HG03280 (cell line): ENCODE measurements at regions not wholly inside any gene's neighbourhood (a gene's known extent, or its start where the extent isn't known, plus 50 kb on each side); places are given as distances from the start of the nearest gene placed in this dataset.
"Not testable (repeated sequence)": the region's sequence is repeated elsewhere in the genome, so short reads cannot be mapped to it uniquely, and the experiment has no call there.

ENCODE experiments used
- ATAC-seq: cut with Tn5 transposase; IDR thresholded peaks from one replicate; pipeline ENCODE4 v1.9.1; 2021; ENCODE audit warnings: mild to moderate bottlenecking, moderate library complexity; ENCODE audit not compliant: unreplicated experiment

DNA sequence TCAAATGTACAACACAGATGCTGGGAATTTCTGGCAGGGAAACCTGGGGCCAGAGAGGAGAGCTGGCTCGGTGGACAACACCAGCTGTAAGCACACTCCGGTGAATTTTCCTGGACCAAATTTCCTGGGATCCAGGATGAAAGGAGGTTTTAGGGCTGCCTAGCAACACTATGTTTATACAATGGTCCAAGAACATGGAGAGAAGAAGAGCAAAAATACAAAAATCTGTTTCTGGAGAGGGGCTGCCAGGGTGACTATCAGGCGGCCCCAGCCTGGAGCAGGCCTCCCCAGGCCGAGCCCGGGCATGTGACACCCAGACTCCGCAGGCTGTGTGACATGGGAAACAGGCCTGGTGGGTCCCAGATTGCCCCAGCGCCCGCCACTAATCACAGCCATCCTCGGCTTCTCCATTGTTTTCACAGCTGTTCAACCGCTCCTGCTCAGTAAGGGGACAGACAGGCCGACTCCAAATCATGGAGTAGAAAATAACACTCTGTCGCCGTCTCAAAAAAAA, 336.0 kb upstream of the NFIA start:
- no peak for ATAC-seq

DNA sequence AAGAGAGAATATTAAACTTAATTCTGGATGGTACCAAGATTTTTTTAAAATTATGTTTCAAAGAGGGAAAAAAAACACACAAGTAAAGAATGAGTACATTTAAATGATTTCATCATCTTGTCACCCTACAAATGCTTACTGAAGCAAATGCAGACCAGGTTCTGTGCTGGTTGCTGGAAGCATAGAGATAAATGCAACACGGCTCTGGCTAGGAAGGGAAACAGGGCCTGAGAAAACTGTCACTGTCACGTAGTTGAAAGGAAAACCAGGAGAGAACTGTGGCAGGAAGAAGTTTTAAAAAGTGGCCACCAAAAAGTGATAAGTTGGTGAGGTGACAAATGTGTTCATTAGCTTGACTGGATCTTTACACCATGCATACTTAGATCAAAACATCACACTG, 336.9 kb upstream of the NFIA start:
- ATAC-seq: no peak

DNA sequence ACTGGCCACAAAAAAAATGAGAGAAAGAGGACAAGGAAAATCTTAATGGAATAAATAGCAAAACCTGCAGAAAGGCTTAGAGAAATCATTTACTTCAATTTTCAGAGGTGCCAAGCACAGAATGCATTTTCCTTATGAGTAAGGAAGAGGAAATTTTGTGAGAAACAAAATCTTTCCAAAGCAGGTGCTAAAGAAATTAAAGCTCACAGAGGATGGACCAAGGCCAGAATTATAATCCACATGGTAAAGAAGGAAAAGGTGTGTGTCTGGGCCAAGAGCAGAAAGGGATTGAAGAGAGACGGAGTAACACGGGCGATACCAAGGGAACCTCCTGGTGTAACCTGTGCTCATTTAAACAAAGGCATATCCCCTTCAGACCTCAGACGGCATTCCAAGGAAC, 340.0 kb upstream of the NFIA start:
- no peak for ATAC-seq

DNA sequence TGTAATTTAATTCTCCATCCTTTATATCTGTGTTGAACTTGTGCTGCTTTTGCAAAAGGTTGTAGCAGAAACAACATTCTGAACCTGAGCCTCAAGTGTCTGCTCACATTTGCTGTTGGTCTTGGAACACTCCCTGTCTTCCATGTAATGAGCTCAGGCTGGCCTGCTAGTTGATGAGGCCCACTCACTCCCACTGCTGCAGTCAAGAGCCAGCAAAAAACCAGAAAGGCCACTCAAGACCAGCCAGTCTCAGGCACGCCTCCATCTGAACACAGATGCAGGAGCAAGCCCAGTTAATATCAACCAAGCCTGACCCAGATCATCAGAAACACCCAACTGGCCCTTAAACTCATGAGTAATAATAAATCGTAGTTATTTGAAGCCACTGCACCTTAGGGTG, 342.2 kb upstream of the NFIA start:
- ATAC-seq: no peak

DNA sequence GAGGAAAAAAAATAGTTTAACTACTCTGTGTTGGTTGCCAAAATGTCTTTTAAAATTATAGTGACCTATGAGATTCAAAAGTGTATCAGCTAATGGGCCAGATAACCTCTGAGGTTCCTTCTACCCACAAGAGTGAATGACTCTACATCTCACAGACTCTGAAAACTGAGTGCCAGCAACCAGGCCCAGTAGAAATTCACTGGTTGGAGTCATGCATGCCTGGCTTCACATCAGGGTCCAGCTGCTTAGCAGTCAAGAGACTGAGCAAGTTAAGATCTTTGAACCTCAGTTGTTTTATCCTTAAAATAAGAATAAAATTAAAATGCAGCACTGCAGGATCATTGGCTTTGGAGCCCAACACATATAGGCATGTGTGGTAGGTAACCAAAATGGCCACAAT, 342.6 kb upstream of the NFIA start:
- ATAC-seq: no peak

DNA sequence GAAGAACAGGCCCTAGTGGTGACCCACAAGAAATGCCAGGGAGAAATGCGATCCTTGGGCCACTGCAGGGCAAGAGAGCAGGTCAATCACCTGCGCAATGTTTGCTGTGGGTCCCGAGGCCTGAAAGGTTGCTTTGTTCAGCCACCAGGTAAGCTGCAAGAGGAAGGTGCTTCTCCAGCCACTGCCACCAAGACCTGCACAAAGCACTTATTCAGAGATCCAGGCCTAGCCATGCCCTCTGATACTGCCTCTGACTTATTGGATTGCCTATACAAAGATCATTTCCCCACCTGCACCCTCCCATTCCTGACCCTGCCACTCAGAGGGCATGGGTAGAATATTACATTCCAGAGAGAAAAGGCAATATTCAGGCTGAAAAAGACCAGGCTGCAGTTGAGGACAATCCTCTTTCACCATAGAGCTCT, 349.4 kb upstream of the NFIA start:
- no peak for ATAC-seq

DNA sequence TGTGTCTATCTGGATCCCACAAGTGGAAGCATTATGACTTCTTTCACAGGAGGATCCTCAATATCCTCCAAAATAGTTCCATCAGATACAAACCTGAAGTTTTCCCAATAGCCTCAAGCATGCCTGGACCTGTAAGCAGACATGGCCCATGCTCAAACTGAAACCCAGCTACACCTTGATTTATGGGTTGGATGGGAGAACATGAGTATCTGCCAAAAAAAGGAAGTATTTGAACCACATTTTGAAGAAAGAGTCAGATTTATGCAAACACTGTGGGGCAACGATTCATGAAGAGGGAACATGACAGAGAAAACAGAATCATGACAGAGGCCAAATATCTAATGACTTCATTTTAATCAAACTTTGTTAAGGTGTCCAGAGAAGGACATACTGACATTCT, 351.0 kb upstream of the NFIA start:
- no peak for ATAC-seq

DNA sequence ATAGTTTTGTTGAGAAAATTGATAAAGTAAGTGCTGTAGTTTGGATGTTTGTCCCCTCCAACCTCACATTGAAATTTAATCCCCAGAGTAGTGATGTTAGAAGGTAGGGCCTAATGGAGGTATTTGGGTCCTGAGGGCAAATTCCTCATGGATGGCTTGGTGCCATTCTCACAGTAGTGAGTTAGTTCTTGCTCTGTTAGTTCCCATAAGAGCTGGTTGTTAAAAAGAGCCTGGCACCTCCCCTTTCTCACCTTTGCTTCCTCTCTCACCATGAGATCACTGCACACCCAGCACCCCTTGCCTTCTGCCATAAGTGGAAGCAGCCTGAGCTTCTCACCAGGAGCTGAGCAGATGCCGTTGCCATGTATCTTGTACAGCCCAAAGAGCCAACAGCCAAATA, 354.8 kb upstream of the NFIA start:
- ATAC-seq: no peak

DNA sequence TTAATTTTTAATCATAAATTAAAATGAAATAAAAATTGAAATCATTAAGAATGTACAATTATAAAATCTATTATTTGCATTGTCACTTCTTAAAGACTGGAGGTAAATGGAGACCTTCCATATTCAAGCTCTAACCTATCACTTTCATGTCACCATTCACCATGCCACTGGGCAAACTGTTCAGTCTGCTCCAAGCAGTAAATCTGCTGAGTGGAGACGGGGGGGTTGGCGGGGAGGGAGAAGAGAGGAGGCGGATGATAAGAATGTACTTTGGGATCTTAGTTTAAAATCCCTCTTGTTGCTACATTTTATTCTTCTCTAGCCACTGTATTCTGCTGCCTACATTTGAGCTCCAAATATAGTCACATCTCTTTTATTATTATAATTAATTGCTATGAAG, 365.9 kb upstream of the NFIA start:
- ATAC-seq: no peak

DNA sequence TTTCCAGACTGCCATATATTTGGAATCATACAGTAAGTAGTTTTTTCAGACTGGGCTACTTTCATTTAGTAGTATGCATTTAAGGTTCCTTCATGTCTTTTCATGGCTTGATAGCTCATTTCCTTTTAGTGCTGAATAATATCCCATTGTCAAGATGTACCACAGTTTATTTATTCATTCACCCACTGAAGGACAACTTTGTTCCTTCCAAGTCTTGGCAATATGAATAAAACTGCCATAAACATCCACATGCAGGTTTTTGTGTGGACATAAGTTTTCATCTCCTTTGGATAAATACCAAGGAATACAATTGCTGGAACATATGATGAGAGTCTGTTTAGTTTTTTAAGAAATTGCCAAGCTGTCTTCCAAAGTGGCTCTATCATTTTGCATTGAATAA, 366.4 kb upstream of the NFIA start:
- ATAC-seq: no peak

DNA sequence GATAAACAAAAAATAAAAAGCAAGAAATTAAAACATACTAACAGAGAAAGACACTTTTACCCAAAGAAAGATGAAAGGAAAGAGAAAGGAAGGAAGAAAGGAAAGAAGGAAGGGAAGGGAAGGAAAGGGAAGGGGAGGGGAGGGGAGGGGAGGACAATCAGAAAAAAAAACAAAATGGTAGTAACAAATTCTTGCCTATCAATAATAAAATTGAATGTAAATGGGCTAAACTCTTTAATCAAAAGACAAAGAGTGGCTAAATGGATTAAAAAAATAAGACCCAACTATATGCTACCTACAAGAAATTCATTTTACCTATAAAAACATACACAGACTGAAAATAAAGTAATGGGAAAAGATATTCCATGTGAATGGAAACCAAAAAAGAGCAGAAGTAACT, 372.9 kb upstream of the NFIA start:
- no peak for ATAC-seq

DNA sequence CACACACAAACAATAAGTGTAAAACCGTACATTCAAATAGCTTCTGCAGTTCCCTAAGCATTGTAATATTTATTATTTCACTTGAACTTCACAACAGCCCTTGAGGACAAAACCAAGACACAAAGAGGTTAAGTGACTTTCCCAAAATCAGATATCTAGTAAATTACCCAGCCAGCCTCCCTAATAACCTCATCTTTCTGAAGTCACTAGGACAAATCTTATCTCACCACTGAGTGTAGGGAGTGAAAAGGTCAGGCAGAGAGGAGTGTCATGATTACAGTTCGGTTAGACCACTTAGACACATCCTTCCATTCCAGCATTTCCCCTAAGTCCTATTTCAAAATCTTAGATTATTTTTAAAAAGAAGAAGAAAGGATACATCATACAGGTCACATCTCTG, 377.3 kb upstream of the NFIA start:
- ATAC-seq: no peak

DNA sequence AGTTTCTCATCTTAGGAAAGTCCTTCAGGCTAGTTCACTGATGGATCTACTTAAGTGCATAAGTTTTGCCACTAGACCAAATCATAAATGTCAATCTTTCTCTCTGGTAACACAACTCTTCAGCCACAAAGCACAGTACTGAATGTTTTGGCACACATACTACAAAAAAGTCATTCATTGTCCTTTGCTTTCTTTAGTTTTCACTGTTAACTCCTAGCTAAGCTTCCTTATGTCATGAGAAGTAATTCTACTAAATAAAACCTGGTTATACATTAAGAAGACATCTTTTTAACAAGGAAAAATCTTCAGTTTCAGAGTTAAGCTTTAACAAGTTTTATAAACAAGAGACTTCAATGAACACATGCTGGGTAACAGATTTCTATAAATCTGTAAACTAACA, 379.2 kb upstream of the NFIA start:
- no peak for ATAC-seq

DNA sequence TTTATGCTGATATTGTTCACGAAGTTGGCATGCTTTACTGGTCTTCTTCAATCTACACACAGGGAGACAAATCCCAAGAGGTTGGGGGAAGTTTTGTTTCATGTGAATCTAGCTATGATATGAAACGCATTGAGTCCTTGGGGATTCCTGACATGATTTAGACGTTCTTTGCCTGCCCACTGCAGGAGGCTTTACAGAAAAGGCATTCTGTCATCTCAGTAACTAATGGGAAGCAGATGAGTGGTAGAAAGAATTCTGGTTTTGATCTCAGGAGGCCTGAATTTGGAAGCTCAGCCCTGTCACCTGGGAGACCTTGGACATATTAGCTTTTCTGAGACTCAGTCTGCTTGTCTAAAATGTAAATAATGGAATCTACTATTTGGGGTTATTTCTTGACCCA, 383.0 kb upstream of the NFIA start:
- ATAC-seq: no peak

DNA sequence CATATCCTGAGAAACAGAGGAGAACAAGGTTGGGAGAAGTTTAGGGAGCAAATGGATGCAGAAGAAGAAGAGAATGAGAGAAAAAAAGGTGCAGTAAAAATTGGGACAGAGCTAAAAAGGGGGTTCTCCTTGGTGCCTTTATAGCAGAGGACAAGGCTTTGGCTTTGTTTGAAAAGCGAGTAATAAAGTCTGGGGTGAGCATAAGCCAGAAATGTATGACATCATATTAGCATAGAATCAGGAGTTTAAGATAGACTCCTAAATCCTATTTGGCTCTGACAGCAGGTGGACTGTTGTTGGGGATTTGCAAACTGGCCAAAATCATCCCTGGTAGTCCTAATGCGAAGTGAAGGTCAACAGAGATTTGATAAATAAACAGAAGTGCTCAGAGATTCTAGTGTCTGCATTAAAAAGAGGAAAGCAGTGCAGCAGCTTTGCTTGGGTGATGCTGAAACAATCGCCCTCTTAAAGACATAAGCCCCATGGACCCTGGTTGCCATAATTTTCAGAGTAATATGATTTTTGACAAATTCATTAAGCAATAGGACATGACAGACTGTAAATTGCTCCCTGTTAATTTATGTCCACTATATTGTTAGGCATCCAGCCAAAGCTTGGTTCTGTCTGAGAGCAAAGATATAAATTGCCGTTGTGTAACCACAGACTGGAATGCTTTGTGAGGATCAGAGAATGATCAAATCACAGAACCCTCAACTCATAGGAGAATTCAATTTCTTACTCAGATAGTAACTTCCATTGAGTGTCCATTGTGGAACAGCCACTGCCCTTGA, 385.0 kb upstream of the NFIA start:
- no peak for ATAC-seq

DNA sequence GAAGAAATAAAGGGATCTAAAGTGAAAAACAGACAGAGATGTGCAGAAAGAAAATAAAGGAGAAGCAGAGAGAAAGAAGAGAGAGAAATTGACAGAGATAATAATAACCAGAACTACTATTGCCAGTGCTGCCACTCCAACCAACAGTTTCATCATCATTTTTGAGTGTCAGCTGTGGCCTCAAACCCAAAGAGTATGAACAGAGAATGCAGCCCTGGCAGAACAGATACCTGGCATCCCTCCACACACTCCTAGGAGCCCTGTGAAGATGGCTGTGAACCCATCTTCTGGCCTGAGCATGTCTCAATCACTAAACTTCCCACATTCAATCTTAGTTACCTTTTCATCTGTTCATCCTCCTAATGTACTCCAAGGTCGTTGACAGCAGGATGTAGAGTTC, 385.8 kb upstream of the NFIA start:
- no peak for ATAC-seq

DNA sequence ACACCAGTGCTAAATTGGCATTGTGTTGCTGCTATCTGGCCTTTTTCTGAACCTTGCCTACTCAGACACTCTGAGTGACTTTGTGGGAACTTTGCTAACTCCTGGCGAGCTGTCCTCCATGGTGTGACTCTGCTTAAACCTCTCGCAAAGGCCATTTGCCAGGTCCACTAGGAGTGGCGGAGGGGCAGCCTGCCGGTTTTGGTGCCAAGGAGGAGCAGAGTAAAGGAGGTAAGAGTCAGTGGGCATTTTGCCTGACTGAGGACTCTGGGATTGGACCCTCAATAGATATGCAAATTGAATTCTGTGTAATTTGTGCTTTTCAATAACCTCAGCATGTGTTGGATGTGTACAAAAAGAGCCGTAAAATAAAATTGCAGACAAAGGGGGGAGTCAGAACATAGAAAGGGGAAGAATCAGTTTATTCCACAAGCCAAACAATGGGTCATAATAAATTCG, 386.6 kb upstream of the NFIA start:
- no peak for ATAC-seq

DNA sequence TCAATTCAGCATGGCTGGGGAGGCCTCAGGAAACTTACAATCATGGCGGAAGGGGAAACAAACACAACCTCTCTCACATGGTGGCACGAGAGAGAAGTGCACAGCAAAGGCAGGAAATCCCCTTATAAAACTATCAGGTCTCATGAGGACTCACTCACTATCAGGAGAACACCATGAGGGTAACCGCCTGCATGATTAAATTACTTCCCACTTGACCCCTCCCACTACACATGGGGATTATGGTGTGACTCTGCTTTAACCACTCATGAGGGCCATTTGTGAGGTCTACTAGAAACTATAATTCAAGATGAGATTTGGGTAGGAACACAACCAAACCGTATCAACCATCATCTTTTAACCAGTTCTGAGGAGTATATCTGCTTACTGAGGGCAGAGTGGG, 387.4 kb upstream of the NFIA start:
- ATAC-seq: no peak

DNA sequence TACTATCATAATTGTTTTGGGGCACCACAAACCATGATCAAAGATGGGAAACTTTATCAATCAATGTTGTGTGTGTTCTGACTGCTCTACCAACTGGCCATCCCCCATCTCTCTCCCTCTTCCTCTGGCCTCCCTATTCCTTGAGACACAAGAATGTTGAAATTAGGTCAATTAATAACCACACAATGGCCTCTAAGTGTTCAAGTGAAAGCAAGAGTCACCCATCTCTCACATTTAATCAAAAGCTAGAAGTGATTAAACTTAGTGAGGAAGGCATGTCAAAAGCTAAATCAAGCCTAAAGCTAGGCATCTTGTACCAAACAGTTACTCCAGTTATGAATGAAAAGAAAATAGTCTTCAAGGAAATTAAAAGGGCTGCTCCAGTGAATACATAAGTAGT, 390.3 kb upstream of the NFIA start:
- no peak for ATAC-seq

DNA sequence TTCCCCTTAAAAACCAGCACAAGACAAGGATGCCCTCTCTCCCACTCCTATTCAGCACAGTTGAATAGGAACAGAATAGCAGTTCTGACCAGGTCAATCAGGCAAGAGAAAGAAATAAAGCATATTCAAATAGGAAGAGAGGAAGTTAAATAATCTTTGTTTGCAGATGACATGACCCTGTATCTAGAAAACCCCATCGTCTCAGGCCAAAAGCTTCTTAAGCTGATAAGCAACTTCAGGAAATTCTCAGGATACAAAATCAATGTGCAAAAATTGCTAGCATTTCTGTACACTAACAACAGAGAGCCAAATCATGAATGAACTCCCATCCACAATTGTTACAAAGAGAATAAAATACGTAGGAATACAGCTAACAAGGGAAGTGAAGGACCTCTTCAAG, 394.1 kb upstream of the NFIA start:
- ATAC-seq: not testable (repeated sequence)

DNA sequence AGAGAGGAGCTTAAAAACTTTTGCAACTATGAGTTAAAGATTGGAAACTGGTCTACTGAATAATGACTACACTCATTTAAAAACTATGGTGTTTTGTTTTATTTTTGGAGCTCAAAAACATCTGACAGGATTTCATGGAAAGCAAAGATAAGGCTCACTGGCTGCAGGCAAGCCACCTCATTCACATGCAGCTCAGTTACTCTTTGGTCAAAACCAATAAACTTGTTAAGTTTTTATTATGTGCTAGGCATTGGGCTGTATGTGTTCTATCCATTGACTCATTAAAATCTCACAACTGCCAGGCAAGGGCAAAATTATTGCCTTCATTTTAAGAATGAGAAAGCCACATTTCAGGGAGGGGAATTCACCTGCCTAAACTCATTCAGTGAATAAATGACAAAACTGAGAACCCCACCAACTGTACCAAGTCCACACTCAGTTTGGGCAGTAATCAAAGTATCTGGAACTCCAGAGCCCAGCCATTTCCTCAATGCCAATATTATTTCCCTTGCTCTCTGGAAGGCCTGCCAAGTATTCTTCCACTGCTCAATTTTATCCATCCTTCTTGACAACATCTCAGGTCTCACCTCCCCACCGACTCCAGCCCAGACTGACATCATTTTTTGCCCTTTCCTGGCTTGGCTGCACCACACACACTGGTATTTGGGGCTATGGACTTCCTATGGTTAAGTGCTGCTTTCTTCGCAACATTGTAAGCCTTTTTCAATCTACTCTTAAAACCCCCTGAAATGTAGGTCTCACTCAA, 401.1 kb upstream of the NFIA start:
- no peak for ATAC-seq
